SH-SY5Y (cell line): ENCODE measurements at regions not wholly inside any gene's neighbourhood (a gene's known extent, or its start where the extent isn't known, plus 50 kb on each side); places are given as distances from the start of the nearest gene placed in this dataset.

Experiments used
- GATA2 ChIP-seq: IDR thresholded peaks from 2 replicates; pipeline ENCODE4 v1.6.1; 2011; ENCODE audit warnings: mild to moderate bottlenecking, low read depth, low read length
- GATA3 ChIP-seq: IDR thresholded peaks from 2 replicates; pipeline ENCODE4 v1.6.1; 2011; ENCODE audit warnings: low read depth, mild to moderate bottlenecking, low read length, moderate library complexity

GRCh38 chr4:41814565-41814964 is 66.0 kb upstream of the PHOX2B start:
- TF ChIP-seq GATA2 (no peak), GATA3 (no peak)
